HUDEP-2 (cell line): ENCODE measurements at regions not wholly inside any gene's neighbourhood (a gene's known extent, or its start where the extent isn't known, plus 50 kb on each side); places are given as distances from the start of the nearest gene placed in this dataset.

Source experiments
- DNase-seq, 76 experiments: peaks; one replicate each; lab custom pipeline; 2025; ENCODE audit not compliant: unreplicated experiment in 76 of 76; lab: John Stamatoyannopoulos, UW

- no peak for DNase-seq
Measured at GRCh38 chr14:53896726-53897125, 59.9 kb downstream of the BMP4 start.

DNA sequence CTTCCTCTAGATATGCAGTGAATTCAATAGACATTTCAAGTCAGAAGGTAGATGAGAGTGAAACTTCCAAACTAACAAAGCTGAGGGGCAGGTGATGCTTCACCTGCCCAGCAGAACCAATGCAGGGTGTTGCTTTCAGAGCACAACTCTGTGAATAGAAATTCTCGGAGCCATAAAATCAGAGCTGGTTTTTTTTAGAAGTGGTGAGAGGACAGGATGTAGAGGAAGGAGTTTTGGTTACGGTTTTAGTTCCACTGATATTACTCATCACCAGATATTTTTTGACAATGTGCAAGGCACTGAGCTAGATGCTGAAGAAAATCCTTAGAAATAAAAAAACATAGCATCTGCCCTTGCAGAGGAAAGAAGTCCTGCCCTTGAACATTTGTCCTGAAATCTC, 62.2 kb downstream of the BMP4 start:
- no peak for DNase-seq

GRCh38 chr14:53893374-53893773, 63.3 kb downstream of the BMP4 start:
- no peak for DNase-seq

DNA sequence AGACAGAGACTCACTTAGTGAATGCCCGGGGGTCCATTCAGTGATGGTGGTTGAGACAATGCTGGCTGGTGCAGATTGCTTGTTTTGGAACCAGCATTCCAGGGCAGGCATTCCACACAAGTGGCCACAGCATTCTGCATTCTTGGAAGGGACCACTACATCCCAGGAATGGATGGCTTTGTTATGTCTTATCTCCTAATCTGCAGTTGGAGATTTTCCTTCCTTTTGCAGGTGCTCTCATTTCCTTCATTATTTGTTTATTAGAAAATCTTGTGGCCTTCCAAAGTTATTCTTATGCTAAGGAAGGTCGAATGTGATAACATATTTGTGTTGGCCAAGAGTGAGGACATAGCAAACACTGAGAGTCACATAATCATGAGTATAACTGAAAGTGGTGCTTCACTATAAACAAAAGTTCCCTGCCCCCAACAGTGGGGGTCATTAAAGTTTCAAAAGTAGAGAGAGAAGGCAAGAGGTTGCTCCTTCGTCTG, 66.0 kb downstream of the BMP4 start:
- no peak for DNase-seq

DNA sequence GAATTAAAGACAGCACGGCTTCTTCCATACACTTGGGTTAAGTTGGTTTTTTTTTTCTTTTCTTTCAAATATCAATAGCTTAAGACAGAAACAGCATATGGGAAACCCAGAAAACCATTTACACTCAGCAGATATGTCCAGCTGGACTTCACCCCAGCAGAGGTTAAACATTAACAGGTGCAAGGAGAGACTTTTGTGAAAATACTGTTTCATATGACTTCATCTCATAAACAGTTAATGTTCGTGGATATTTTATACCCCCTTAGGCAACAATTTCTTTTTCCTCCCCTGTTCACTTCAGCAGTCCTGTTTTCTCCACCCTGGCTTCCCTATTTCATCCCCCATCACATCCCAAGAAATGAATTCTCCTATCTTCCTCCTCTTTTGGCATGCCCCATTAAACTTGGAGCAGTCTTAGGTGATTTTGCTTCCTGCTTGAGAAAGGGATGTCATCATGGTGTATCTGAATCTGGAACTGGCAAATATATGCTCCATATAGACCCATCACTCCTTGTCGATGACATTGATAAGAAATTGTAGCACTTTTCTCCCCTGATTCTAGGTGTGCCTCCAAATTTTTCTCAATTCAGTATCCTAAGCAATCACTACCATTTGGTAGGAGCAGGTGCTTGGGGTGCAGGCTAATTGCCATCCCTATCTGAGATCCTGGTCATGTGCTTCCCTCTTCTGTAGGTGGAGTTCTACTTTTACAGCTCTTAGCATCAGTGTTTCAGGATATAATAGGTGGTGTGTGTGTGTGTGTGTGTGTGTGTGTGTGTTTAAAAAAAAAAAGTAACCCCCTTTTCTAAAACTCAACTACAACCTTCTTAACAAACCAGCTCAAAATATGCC, 67.9 kb downstream of the BMP4 start:
- DNase-seq: no peak

- no peak for DNase-seq
Measured at GRCh38 chr14:53885136-53885640, 71.4 kb downstream of the BMP4 start.

DNA sequence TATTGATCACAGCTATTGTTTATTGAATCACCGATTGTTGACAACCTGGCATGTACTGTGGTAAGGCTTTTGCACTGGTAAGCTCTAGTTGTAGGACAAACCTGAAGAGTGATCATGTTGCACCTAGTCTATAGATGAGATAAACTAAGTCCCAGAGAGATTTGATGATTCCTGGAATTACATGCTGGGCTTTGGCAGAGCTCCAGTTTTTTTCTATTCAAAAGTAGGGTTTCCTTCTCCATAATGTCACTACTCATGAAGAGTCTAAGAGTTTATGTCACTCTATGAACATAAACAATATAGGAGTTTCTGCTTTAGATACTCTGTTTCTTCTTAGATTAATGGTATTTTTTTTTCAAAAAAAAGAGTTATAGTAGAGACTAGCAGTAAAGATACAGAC, 72.0 kb downstream of the BMP4 start:
- no peak for DNase-seq

DNA sequence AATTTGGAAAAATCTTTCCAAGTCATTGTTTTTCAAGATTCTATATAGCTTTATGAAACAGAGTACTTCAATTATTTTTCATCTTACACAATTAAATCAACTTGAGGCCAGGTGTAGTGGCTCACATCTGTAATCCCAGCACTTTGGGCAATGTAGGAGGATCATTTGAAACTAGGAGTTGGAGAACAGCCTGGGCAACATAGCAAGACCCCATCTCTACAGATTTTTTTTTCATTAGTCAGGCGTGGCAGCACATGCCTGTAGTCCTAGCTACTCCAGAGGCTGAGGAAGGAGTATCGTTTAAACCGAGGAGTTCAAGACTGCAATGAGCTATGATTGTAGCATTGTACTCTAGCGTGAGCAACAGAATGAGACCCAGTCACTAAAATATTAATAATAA, 72.9 kb downstream of the BMP4 start:
- DNase-seq: no peak

GRCh38 chr14:53882684-53883083, 73.9 kb downstream of the BMP4 start:
- no peak for DNase-seq

GRCh38 chr14:53881921-53882320, 74.7 kb downstream of the BMP4 start:
- no peak for DNase-seq

DNA sequence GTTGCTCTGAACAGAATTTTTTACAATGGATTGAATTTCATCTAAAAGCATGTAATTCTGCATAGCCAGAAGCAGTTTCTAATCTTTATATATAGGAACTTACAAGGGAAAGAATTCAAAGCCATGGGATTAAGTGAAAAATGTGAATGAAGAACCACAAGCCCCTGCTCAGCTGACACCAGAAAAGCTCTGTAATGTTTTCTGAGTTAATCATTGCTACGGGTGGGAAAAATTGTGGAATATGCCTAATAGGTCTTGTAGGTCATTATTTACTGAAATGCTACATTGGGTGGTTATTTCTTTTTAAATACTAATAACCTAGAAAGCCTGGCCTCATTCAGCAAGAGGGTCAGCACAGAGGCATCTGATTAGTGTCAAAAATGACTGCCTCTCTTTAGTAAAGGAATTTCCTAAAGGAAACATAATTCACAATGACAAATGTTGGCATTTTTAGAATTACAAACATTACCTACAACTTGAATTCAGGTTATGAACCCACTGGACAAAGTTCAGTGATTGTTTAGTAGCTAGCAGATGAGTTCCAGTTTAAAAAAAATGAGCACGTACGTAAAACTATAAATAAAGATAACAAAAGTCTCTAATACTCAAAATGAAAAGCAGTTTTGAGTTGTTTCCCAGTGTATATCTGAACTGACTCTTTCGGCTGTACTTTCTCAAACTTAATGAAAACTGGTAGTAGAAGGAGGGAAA, 75.3 kb downstream of the BMP4 start:
- DNase-seq: no peak

DNA sequence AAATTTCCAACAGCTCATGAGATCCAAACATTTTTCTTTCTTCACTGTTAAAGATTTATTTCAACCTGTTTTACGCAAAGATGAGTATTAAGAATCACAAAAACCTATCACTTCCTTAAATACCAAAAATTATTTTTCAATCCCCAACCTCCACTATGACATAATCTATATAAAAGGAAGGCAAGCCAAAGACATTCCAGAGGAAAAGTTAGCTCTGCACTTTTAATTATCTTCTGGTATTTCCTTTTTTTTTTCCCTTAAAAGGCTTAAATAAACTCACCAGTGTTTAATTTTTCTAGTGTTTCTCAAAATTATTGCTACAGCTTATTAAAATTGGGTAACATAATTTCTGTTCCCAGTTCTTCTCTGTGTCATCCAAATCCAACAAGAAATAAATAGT, 75.9 kb downstream of the BMP4 start:
- DNase-seq: no peak

DNA sequence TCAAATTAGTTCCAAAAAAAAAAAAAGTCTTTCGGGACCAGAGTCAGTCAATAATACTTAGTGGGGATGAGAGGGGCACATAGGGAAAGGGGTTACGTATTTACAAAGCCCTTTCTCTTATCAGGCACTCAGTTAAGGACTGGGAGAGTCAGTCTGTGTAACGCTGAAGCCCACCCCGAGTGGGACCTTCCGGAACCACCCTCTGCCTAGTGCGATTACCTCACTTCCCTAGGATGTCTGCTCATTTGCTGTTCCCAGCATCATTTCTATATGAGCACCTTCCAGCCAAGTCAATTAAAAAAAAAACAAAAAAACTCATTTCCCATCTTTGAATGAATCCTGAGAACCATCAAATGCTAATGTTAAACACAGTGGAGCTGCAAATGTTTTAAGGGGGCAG, 76.9 kb downstream of the BMP4 start:
- no peak for DNase-seq

DNA sequence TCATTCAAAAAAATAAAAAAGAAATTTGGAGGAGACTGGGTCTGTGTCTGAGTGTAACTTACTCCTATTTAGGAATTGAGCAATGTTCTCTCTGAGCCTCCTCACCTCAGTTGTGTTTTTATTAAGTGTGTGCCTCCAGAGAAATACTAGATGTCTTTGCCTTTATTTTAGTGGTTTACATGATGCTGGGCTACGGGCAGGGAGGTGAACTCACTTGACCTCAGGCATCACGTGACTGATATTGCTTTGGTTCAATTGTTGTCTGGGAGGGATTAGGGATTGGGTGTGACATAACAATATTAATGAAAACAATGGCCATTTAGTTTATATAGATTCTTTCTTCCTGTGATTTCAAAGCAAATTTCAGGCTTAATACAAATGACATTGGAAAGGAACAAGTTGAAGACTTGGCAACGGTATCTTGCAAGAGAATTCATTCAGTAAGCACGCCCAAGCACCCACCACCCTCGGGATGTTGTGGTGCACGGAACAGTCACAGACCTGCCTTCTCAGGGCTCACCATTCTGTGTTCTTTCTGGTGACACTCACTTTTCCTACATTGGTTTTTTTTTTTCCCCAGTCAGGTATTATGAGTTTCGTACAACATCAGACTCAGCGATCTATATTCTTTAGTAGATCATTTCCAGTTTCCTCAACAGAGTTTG, 77.5 kb downstream of the BMP4 start:
- no peak for DNase-seq

GRCh38 chr14:53875324-53875897, 81.2 kb downstream of the BMP4 start:
- no peak for DNase-seq

DNA sequence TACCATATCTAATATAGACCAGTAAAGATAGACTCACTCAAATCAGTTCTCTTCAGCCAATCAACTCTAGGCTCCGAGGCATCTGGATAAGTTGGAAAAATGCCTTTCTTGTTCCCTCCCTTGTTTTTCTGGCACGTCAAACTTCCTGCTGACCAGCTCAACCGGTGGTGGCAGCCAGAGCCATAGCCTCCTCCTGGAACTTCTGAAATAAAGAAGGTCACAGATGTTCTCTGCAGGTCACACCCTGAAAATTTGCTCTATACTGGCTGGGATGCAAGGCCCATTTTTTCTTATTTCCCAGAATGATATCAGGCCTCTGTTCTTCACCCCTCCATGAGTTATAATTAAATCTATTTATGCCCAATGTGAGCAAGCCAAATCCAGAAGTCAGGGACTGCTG, 81.9 kb downstream of the BMP4 start:
- DNase-seq: no peak

DNA sequence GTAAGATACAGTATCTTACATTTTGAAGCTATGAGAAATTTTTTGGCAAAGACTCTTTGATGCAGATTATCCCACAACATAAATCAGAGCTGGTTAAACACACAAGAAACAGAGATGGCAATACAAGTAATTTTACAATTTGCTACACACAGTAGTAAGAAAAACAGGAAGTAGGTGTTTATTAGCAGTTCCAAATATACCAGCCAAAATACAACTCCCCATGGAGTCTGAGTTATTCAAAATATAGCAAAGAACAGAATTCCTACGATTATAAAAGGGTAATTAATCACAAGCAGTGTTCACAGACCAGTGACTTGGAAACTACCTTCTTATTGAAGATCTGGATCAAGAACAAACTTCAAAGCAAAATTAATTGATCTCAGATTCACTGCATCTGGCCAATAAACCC, 83.9 kb downstream of the BMP4 start:
- DNase-seq: no peak

DNA sequence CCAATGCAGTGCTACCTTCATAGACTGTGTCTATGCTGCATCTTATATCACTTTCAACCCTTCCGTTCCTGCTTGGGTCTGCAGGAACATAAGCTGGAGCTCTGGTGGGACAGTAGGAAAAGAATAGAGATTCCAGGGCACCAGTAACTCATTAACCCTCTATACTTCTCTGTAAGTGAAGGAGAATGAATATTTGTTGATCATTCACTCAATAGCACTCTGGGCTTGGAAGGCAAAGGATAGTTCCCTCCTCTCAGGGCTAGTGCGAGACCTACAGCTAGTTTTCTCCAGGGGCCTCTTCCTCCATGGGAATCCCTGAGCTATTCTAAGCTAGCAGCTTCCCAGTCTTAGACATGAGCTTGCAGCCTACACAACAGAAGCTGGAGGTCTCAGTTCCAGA, 84.7 kb downstream of the BMP4 start:
- no peak for DNase-seq

DNA sequence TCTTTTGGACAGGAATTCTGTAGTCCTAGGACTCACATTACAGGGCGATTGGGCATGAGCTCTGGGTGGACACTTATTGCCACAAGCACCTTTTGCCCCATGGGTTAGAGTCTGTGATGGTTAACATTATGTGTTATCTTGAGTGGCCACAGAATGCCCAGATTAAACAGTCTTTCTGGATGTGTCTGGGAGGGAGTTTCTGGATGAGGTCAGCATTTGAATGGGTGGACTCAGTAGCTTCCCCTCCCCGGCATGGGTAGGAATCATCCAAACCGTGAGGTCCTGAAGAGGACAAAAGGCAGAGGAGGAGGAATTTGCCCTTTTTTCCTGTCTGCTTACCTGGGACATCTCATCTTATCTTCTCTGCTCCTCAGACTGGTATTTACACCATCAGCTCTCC, 85.6 kb downstream of the BMP4 start:
- no peak for DNase-seq

DNA sequence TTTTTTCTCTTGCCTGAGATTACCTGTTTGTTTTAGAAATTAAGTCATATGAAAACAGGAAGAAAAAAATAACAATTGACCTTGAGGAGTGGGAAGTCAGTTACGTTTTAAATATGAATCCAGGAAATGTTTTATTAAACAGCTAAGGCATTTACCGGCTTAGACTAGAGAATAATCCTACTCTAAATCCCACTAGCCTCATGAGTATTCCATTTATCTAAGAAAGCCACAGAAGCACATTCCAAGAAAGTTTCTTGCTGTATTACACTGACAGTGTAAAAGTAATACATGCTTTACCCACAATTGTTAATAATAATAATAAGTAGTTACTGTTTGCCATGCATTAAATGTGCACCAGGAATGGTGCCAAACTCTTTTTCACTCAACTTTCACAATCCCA, 90.9 kb downstream of the BMP4 start:
- DNase-seq: no peak

DNA sequence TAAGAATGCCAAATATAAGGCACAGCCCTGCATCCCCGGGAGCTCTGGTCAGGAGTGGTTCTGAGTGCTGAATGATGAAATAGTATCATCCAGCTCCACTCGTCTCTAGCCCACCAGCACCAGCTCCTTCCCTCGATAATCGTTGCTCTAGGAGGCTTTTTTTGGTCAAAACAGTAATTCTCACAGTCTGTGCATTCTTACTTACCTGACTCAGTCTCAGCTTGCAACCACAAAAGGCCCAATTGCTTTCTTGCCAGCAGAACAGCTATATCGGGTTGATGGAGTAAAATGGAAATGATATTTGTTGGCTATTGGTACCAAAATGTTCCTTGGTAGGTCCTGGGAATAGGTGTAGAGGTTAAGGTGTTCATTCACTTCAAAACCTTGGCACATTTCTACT, 94.8 kb downstream of the BMP4 start:
- no peak for DNase-seq
